ENCODE measurements at regions not wholly inside any gene's neighbourhood (a gene's known extent, or its start where the extent isn't known, plus 50 kb on each side); places are given as distances from the start of the nearest gene placed in this dataset.

- Histone ChIP-seq H3K9ac (ENCODE audit: low read length) (no peak overlapping the region), H3K27me3 (ENCODE audit: control insufficient read depth, insufficient read depth, low read length) (no peaks in the 10 kb centered on the region), H3K9me3 (ENCODE audit: control insufficient read depth, insufficient read depth, low read depth, low read length) (no peaks in the 10 kb centered on the region), H3K4me1 (ENCODE audit: control insufficient read depth, insufficient read depth, low read length) (no peaks in the 10 kb centered on the region), H3K27ac (ENCODE audit: low read depth, low read length) (no peak overlapping the region), H3K4me3 (ENCODE audit: low read depth, low read length) (no peak overlapping the region), H3K36me3 (ENCODE audit: control insufficient read depth, insufficient read depth, low read length) (no peaks in the 10 kb centered on the region)
Observed at GRCh38 chr4:32349026-32349425, 1628.9 kb downstream of the PCDH7 start.

GRCh38 chr4:32374206-32374605 lies 1654.0 kb downstream of the PCDH7 start:
- H3K36me3 ChIP-seq (ENCODE audit: control insufficient read depth, insufficient read depth, low read length) = no peaks in the 10 kb centered on the region
- H3K9me3 ChIP-seq (ENCODE audit: control insufficient read depth, insufficient read depth, low read depth, low read length) = no peaks in the 10 kb centered on the region
- no peaks in the 10 kb centered on the region for H3K27me3 ChIP-seq (ENCODE audit: control insufficient read depth, insufficient read depth, low read length)
- no peak overlapping the region for H3K27ac ChIP-seq (ENCODE audit: low read depth, low read length)
- no peaks in the 10 kb centered on the region for H3K4me1 ChIP-seq (ENCODE audit: control insufficient read depth, insufficient read depth, low read length)
- H3K4me3 ChIP-seq (ENCODE audit: low read depth, low read length) = no peak overlapping the region
- H3K9ac ChIP-seq (ENCODE audit: low read length) = no peak overlapping the region

- Histone ChIP-seq H3K4me1 (ENCODE audit: control insufficient read depth, insufficient read depth, low read length) (peaks cover 4% of the 10 kb centered on the region), H3K9ac (ENCODE audit: low read length) (no peak overlapping the region), H3K27ac (ENCODE audit: low read depth, low read length) (no peak overlapping the region), H3K9me3 (ENCODE audit: control insufficient read depth, insufficient read depth, low read depth, low read length) (no peaks in the 10 kb centered on the region), H3K27me3 (ENCODE audit: control insufficient read depth, insufficient read depth, low read length) (no peaks in the 10 kb centered on the region), H3K4me3 (ENCODE audit: low read depth, low read length) (no peak overlapping the region), H3K36me3 (ENCODE audit: control insufficient read depth, insufficient read depth, low read length) (no peaks in the 10 kb centered on the region)
Observed at GRCh38 chr4:32393806-32394205, 1673.6 kb downstream of the PCDH7 start.

- H3K4me1 ChIP-seq (ENCODE audit: control insufficient read depth, insufficient read depth, low read length) = peaks cover 4% of the 10 kb centered on the region
- no peak overlapping the region for H3K9ac ChIP-seq (ENCODE audit: low read length)
- no peak overlapping the region for H3K4me3 ChIP-seq (ENCODE audit: low read depth, low read length)
- no peaks in the 10 kb centered on the region for H3K9me3 ChIP-seq (ENCODE audit: control insufficient read depth, insufficient read depth, low read depth, low read length)
- no peaks in the 10 kb centered on the region for H3K36me3 ChIP-seq (ENCODE audit: control insufficient read depth, insufficient read depth, low read length)
- no peak overlapping the region for H3K27ac ChIP-seq (ENCODE audit: low read depth, low read length)
- H3K27me3 ChIP-seq (ENCODE audit: control insufficient read depth, insufficient read depth, low read length) = no peaks in the 10 kb centered on the region
Observed at GRCh38 chr4:32394255-32394654, 1674.1 kb downstream of the PCDH7 start.

- H3K9ac ChIP-seq (ENCODE audit: low read length) = no peak overlapping the region
- H3K4me3 ChIP-seq (ENCODE audit: low read depth, low read length) = no peak overlapping the region
- H3K27ac ChIP-seq (ENCODE audit: low read depth, low read length) = no peak overlapping the region
- H3K9me3 ChIP-seq (ENCODE audit: control insufficient read depth, insufficient read depth, low read depth, low read length) = no peaks in the 10 kb centered on the region
- no peaks in the 10 kb centered on the region for H3K27me3 ChIP-seq (ENCODE audit: control insufficient read depth, insufficient read depth, low read length)
- peaks cover 4% of the 10 kb centered on the region for H3K4me1 ChIP-seq (ENCODE audit: control insufficient read depth, insufficient read depth, low read length)
- H3K36me3 ChIP-seq (ENCODE audit: control insufficient read depth, insufficient read depth, low read length) = no peaks in the 10 kb centered on the region
Observed at GRCh38 chr4:32396507-32397070, 1676.4 kb downstream of the PCDH7 start.

GRCh38 chr4:32400870-32401269 lies 1680.7 kb downstream of the PCDH7 start:
- Histone ChIP-seq H3K27me3 (ENCODE audit: control insufficient read depth, insufficient read depth, low read length) (no peaks in the 10 kb centered on the region), H3K36me3 (ENCODE audit: control insufficient read depth, insufficient read depth, low read length) (no peaks in the 10 kb centered on the region), H3K4me3 (ENCODE audit: low read depth, low read length) (no peak overlapping the region), H3K9me3 (ENCODE audit: control insufficient read depth, insufficient read depth, low read depth, low read length) (no peaks in the 10 kb centered on the region), H3K4me1 (ENCODE audit: control insufficient read depth, insufficient read depth, low read length) (peaks cover 4% of the 10 kb centered on the region), H3K27ac (ENCODE audit: low read depth, low read length) (no peak overlapping the region), H3K9ac (ENCODE audit: low read length) (no peak overlapping the region)

- no peak overlapping the region for H3K27ac ChIP-seq (ENCODE audit: low read depth, low read length)
- H3K9ac ChIP-seq (ENCODE audit: low read length) = no peak overlapping the region
- H3K36me3 ChIP-seq (ENCODE audit: control insufficient read depth, insufficient read depth, low read length) = no peaks in the 10 kb centered on the region
- no peaks in the 10 kb centered on the region for H3K4me1 ChIP-seq (ENCODE audit: control insufficient read depth, insufficient read depth, low read length)
- H3K9me3 ChIP-seq (ENCODE audit: control insufficient read depth, insufficient read depth, low read depth, low read length) = peaks cover 4% of the 10 kb centered on the region; the same call in 1 of the 2 replicates
- no peak overlapping the region for H3K4me3 ChIP-seq (ENCODE audit: low read depth, low read length)
- no peaks in the 10 kb centered on the region for H3K27me3 ChIP-seq (ENCODE audit: control insufficient read depth, insufficient read depth, low read length)
Observed at GRCh38 chr4:32417113-32417704, 1697.0 kb downstream of the PCDH7 start.

- Histone ChIP-seq H3K27ac (ENCODE audit: low read depth, low read length) (no peak overlapping the region), H3K4me3 (ENCODE audit: low read depth, low read length) (no peak overlapping the region), H3K4me1 (ENCODE audit: control insufficient read depth, insufficient read depth, low read length) (no peaks in the 10 kb centered on the region)
Observed at GRCh38 chr4:32423267-32423666, 1703.1 kb downstream of the PCDH7 start.

GRCh38 chr4:32425243-32425642 lies 1705.1 kb downstream of the PCDH7 start:
- no peak overlapping the region for H3K9ac ChIP-seq (ENCODE audit: low read length)
- peaks cover 4% of the 10 kb centered on the region; the same call in 1 of the 2 replicates for H3K9me3 ChIP-seq (ENCODE audit: control insufficient read depth, insufficient read depth, low read depth, low read length)
- H3K4me3 ChIP-seq (ENCODE audit: low read depth, low read length) = no peak overlapping the region
- H3K36me3 ChIP-seq (ENCODE audit: control insufficient read depth, insufficient read depth, low read length) = no peaks in the 10 kb centered on the region
- no peaks in the 10 kb centered on the region for H3K27me3 ChIP-seq (ENCODE audit: control insufficient read depth, insufficient read depth, low read length)
- H3K4me1 ChIP-seq (ENCODE audit: control insufficient read depth, insufficient read depth, low read length) = no peaks in the 10 kb centered on the region
- no peak overlapping the region for H3K27ac ChIP-seq (ENCODE audit: low read depth, low read length)

More at GRCh38 chr4:32423267-32423666, 1703.1 kb downstream of the PCDH7 start:
- Histone ChIP-seq H3K9ac (ENCODE audit: low read length) (no peak overlapping the region), H3K36me3 (ENCODE audit: control insufficient read depth, insufficient read depth, low read length) (no peaks in the 10 kb centered on the region), H3K9me3 (ENCODE audit: control insufficient read depth, insufficient read depth, low read depth, low read length) (peaks cover 4% of the 10 kb centered on the region; the same call in 1 of the 2 replicates), H3K27me3 (ENCODE audit: control insufficient read depth, insufficient read depth, low read length) (no peaks in the 10 kb centered on the region)

- no peaks in the 10 kb centered on the region for H3K9me3 ChIP-seq (ENCODE audit: control insufficient read depth, insufficient read depth, low read depth, low read length)
- no peaks in the 10 kb centered on the region for H3K4me1 ChIP-seq (ENCODE audit: control insufficient read depth, insufficient read depth, low read length)
- no peak overlapping the region for H3K27ac ChIP-seq (ENCODE audit: low read depth, low read length)
- H3K36me3 ChIP-seq (ENCODE audit: control insufficient read depth, insufficient read depth, low read length) = no peaks in the 10 kb centered on the region
- H3K27me3 ChIP-seq (ENCODE audit: control insufficient read depth, insufficient read depth, low read length) = no peaks in the 10 kb centered on the region
- H3K9ac ChIP-seq (ENCODE audit: low read length) = no peak overlapping the region
- no peak overlapping the region for H3K4me3 ChIP-seq (ENCODE audit: low read depth, low read length)
Observed at GRCh38 chr4:32427566-32427965, 1707.4 kb downstream of the PCDH7 start.

- no peaks in the 10 kb centered on the region for H3K9me3 ChIP-seq (ENCODE audit: control insufficient read depth, insufficient read depth, low read depth, low read length)
- no peaks in the 10 kb centered on the region for H3K36me3 ChIP-seq (ENCODE audit: control insufficient read depth, insufficient read depth, low read length)
- no peaks in the 10 kb centered on the region for H3K27me3 ChIP-seq (ENCODE audit: control insufficient read depth, insufficient read depth, low read length)
- no peak overlapping the region for H3K27ac ChIP-seq (ENCODE audit: low read depth, low read length)
- H3K4me3 ChIP-seq (ENCODE audit: low read depth, low read length) = no peak overlapping the region
- no peak overlapping the region for H3K9ac ChIP-seq (ENCODE audit: low read length)
- H3K4me1 ChIP-seq (ENCODE audit: control insufficient read depth, insufficient read depth, low read length) = no peaks in the 10 kb centered on the region
Observed at GRCh38 chr4:32429151-32429550, 1709.0 kb downstream of the PCDH7 start.
